Adrenal gland (tissue), 9 donors: ENCODE measurements at regions not wholly inside any gene's neighbourhood (a gene's known extent, or its start where the extent isn't known, plus 50 kb on each side); places are given as distances from the start of the nearest gene placed in this dataset.

Experiments used
- DNase-seq, 7 donors: peaks; one replicate each; pipeline ENCODE4 v3.0.0-alpha.2; 2019 to 2020
- H3K27ac ChIP-seq, 5 donors: fragments of 200-600 bp; sonication (generic) in 4 of 5; 1 replicate in 3 of 5; 2 replicates in 2 of 5; pipeline versions ENCODE4 v1.5.1 to v1.8.0; 2016 to 2020; ENCODE audit warnings: mild to moderate bottlenecking in 1 of 5
- H3K27me3 ChIP-seq: fragments of 200-600 bp; 2 replicates; pipeline ENCODE4 v1.8.0; 2021
- H3K36me3 ChIP-seq, 2 donors: fragments of 200-600 bp; replicated peaks in 1 of 2; 1 replicate in 1 of 2; 2 replicates in 1 of 2; pipeline versions ENCODE4 v1.5.1 to v1.8.0; 2018 to 2022
- H3K4me1 ChIP-seq, 2 donors: fragments of 200-600 bp; replicated peaks in 1 of 2; 1 replicate in 1 of 2; 2 replicates in 1 of 2; pipeline versions ENCODE4 v1.5.1 to v1.8.0; 2018 to 2021
- H3K4me3 ChIP-seq, 4 donors: fragments of 200-600 bp; sonication (generic) in 3 of 4; one replicate each; pipeline ENCODE4 v1.5.1; 2016 to 2018
- H3K9me3 ChIP-seq, 3 donors: fragments of 200-600 bp; sonication (generic) in 1 of 3; replicated peaks in 1 of 3; 1 replicate in 2 of 3; 2 replicates in 1 of 3; pipeline versions ENCODE4 v1.5.1 to v1.8.0; 2016 to 2021
- POLR2A ChIP-seq, 2 donors: fragments of 450-650 bp; IDR thresholded peaks; one replicate each; pipeline ENCODE4 v1.6.1; 2017; ENCODE audit warnings: antibody characterized with exemption in 2 of 2, mild to moderate bottlenecking in 2 of 2, moderate library complexity in 1 of 2
- WGBS, 4 donors: extraction: QIAGEN DNeasy Blood & Tissue Kit in 2 of 4; methylation state at CpG; one replicate each; pipeline versions ENCODE4 v1.1.5 to v1.1.7; 2013 to 2017; 5-methylcytosine and 5-hydroxymethylcytosine counted together
- intact Hi-C, 2 donors: fragments of 100-400 bp; cut with DNase I; formaldehyde crosslinking; loops; one replicate each; pipeline versions ENCODE4 v1.14.1 to v1.15.0; 2022 to 2023
- TF ChIP-seq, protein P1 (sequence below), 6 experiments: fragments of 450-650 bp in 4 of 6; fragments of 200-600 bp in 2 of 6; sonication (generic) in 1 of 6; IDR thresholded peaks; 1 replicate in 5 of 6; 2 replicates in 1 of 6; pipeline versions ENCODE4 v1.5.1 to v1.8.0; 2016 to 2021; ENCODE audit warnings: antibody characterized with exemption in 6 of 6, mild to moderate bottlenecking in 2 of 6, moderate library complexity in 1 of 6
- donor health status: healthy with polysubstance abuse.
- donor health status: Bipolar disorder and iron deficiency.
- donor health status: DM: yes; HTN: yes; CAD: no.
- donor health status: DM: no; HTN: no; CAD: no.
- donor health status: DM: no; HTN: no; CAD: no.

DNA sequence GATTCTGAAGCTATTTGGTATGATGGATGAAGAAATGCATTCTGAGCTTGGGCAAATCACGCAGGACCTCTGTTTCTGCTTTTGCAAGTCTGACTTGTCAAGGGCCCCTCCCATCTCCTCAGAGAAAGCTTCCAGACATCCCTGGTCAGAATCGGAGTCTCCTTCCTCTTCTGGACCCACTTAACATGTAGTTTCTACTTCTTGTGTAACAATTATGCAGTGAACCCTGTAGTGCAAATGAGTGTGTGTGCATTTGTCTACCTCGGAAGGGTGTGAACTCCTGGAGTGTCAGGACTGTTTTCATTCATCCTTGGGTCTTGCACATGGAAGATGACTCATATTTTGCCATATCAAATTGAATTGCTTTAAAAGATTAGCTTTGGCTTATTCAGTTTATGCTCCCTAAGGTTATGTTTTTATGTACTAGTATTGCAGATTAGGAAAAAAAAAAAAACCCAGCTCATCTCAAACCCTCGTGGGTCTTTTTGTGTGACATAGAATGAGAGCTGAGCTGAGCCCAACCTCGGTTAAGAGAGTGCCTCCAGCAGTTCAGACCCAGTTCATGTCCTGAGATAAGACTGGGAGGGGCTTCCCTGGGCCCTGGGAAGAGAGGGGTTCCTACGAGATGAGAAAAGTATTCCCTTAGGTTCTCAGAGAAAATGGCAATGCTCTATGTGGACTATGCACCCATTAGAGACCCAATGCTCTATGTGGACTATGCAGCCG, 61.1 kb upstream of the RPL34 start:
- no peak for DNase-seq
- intact Hi-C loops, result no loop called here
- peaks cover 0 to 5% of the 10 kb centered on the region in 2 donors for H3K4me1 ChIP-seq
- H3K36me3 ChIP-seq, result no peaks in the 10 kb centered on the region
- H3K27ac ChIP-seq, result no peak overlapping the region
- WGBS, 4 donors, result 40 to 47% (median 46%) methylated on average over 6 to 7 of the region's 7 CpGs
- TF ChIP-seq, protein P1, sequence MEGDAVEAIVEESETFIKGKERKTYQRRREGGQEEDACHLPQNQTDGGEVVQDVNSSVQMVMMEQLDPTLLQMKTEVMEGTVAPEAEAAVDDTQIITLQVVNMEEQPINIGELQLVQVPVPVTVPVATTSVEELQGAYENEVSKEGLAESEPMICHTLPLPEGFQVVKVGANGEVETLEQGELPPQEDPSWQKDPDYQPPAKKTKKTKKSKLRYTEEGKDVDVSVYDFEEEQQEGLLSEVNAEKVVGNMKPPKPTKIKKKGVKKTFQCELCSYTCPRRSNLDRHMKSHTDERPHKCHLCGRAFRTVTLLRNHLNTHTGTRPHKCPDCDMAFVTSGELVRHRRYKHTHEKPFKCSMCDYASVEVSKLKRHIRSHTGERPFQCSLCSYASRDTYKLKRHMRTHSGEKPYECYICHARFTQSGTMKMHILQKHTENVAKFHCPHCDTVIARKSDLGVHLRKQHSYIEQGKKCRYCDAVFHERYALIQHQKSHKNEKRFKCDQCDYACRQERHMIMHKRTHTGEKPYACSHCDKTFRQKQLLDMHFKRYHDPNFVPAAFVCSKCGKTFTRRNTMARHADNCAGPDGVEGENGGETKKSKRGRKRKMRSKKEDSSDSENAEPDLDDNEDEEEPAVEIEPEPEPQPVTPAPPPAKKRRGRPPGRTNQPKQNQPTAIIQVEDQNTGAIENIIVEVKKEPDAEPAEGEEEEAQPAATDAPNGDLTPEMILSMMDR (IDR thresholded peaks at IDR 0.05), result no peak
- TF ChIP-seq POLR2A (IDR thresholded peaks at IDR 0.05), result no peak
- H3K9me3 ChIP-seq, result no peaks in the 10 kb centered on the region
- no peak overlapping the region for H3K4me3 ChIP-seq
- no peaks in the 10 kb centered on the region for H3K27me3 ChIP-seq

- TF ChIP-seq POLR2A (IDR thresholded peaks at IDR 0.05), result no peak
- TF ChIP-seq, protein P1 (IDR thresholded peaks at IDR 0.05), result no peak
- intact Hi-C loops, result no loop called here
Observed at GRCh38 chr4:108556588-108557200, 63.7 kb upstream of the RPL34 start.

GRCh38 chr4:108556166-108556565, 64.2 kb upstream of the RPL34 start:
- H3K36me3 ChIP-seq, result no peaks in the 10 kb centered on the region
- peaks cover 0 to 5% of the 10 kb centered on the region in 2 donors for H3K4me1 ChIP-seq
- DNase-seq, result no peak
- TF ChIP-seq POLR2A (IDR thresholded peaks at IDR 0.05), result no peak
- TF ChIP-seq, protein P1 (IDR thresholded peaks at IDR 0.05), result no peak
- H3K9me3 ChIP-seq, result no peaks in the 10 kb centered on the region
- 80 to 90% (median 82%) methylated on average over 5 of the region's 5 CpGs for WGBS, 4 donors
- H3K4me3 ChIP-seq, result no peak overlapping the region
- H3K27me3 ChIP-seq, result no peaks in the 10 kb centered on the region
- no peak overlapping the region for H3K27ac ChIP-seq
- intact Hi-C loops, result no loop called here

More at GRCh38 chr4:108556588-108557200, 63.7 kb upstream of the RPL34 start:
- Histone ChIP-seq H3K4me3 (no peak overlapping the region), H3K36me3 (no peaks in the 10 kb centered on the region), H3K9me3 (no peaks in the 10 kb centered on the region), H3K4me1 (peaks cover 0 to 5% of the 10 kb centered on the region in 2 donors), H3K27me3 (no peaks in the 10 kb centered on the region), H3K27ac (no peak overlapping the region)
- WGBS, 4 donors, result 86 to 94% (median 90%) methylated on average over 5 of the region's 5 CpGs
- no peak for DNase-seq

GRCh38 chr4:108555701-108556100, 64.7 kb upstream of the RPL34 start:
- Histone ChIP-seq H3K27ac (no peak overlapping the region), H3K36me3 (no peaks in the 10 kb centered on the region)
- WGBS, 4 donors, result 33 to 49% (median 41%) methylated on average over 1 of the region's 1 CpG

More at GRCh38 chr4:108555701-108556100, 64.7 kb upstream of the RPL34 start:
- DNase-seq, result no peak
- intact Hi-C loops, result no loop called here
- H3K4me1 ChIP-seq, result peaks cover 0 to 5% of the 10 kb centered on the region in 2 donors
- TF ChIP-seq, protein P1 (IDR thresholded peaks at IDR 0.05), result no peak
- no peak for TF ChIP-seq POLR2A (IDR thresholded peaks at IDR 0.05)
- H3K27me3 ChIP-seq, result no peaks in the 10 kb centered on the region
- no peak overlapping the region for H3K4me3 ChIP-seq
- H3K9me3 ChIP-seq, result no peaks in the 10 kb centered on the region
